Liver (tissue), 8 donors: ENCODE measurements at regions not wholly inside any gene's neighbourhood (a gene's known extent, or its start where the extent isn't known, plus 50 kb on each side); places are given as distances from the start of the nearest gene placed in this dataset.

Source experiments
- DNase-seq: peaks from one replicate; pipeline ENCODE4 v3.0.0-alpha.2; 2017; ENCODE audit warnings: low spot score
- H3K27ac ChIP-seq, 2 donors: one replicate each; pipeline ENCODE4 v1.7.0; 2013; ENCODE audit warnings: inconsistent platforms in 2 of 2, low read length in 2 of 2, control low read depth in 1 of 2, low read depth in 1 of 2, mild to moderate bottlenecking in 1 of 2
- H3K27me3 ChIP-seq, 4 donors: one replicate each; pipeline versions ENCODE4 v1.6.1 to v1.7.0; 2013; ENCODE audit warnings: low read length in 3 of 4, inconsistent platforms in 1 of 4, mild to moderate bottlenecking in 1 of 4, moderate library complexity in 1 of 4; ENCODE audit not compliant: control insufficient read depth in 4 of 4, insufficient read depth in 4 of 4
- H3K36me3 ChIP-seq, 4 donors: one replicate each; pipeline versions ENCODE4 v1.6.1 to v1.7.0; 2013; ENCODE audit warnings: low read length in 3 of 4, mild to moderate bottlenecking in 3 of 4, low read depth in 1 of 4, moderate library complexity in 1 of 4; ENCODE audit not compliant: control insufficient read depth in 4 of 4, insufficient read depth in 3 of 4
- H3K4me1 ChIP-seq, 4 donors: one replicate each; pipeline versions ENCODE4 v1.6.1 to v1.7.0; 2013; ENCODE audit warnings: low read length in 3 of 4, mild to moderate bottlenecking in 3 of 4, moderate library complexity in 1 of 4; ENCODE audit not compliant: control insufficient read depth in 4 of 4, insufficient read depth in 4 of 4
- H3K4me3 ChIP-seq, 3 donors: one replicate each; pipeline versions ENCODE4 v1.6.1 to v1.7.0; 2013; ENCODE audit warnings: low read length in 3 of 3, control low read depth in 1 of 3, low read depth in 1 of 3, mild to moderate bottlenecking in 1 of 3
- H3K9ac ChIP-seq, 2 donors: one replicate each; pipeline ENCODE4 v1.7.0; 2013; ENCODE audit warnings: low read length in 2 of 2, mild to moderate bottlenecking in 2 of 2, moderate library complexity in 2 of 2, control low read depth in 1 of 2, low read depth in 1 of 2
- H3K9me3 ChIP-seq, 4 donors: one replicate each; pipeline versions ENCODE4 v1.6.1 to v1.7.0; 2013; ENCODE audit warnings: low read length in 3 of 4; ENCODE audit not compliant: control insufficient read depth in 4 of 4
- EGR1 ChIP-seq, 2 donors: IDR thresholded peaks; 2 replicates each; pipeline ENCODE4 v1.6.1; 2016 to 2018; ENCODE audit warnings: antibody characterized with exemption in 2 of 2, low read depth in 2 of 2
- FOXA1 ChIP-seq: IDR thresholded peaks from 2 replicates; pipeline ENCODE4 v1.6.1; 2016; ENCODE audit warnings: antibody characterized with exemption
- FOXA2 ChIP-seq: IDR thresholded peaks from 2 replicates; pipeline ENCODE4 v1.6.1; 2016; ENCODE audit warnings: antibody characterized with exemption
- GABPA ChIP-seq, 2 donors: IDR thresholded peaks in 1 of 2; conservative IDR thresholded peaks in 1 of 2; 2 replicates each; pipeline ENCODE4 v1.6.1; 2016; ENCODE audit warnings: antibody characterized with exemption in 2 of 2, mild to moderate bottlenecking in 1 of 2, moderate library complexity in 1 of 2
- HNF4A ChIP-seq, 2 donors: conservative IDR thresholded peaks; 2 replicates each; pipeline ENCODE4 v1.6.1; 2016; ENCODE audit warnings: antibody characterized with exemption in 2 of 2, mild to moderate bottlenecking in 2 of 2
- HNF4G ChIP-seq: IDR thresholded peaks from 2 replicates; pipeline ENCODE4 v1.6.1; 2016; ENCODE audit warnings: antibody characterized with exemption
- NR2F2 ChIP-seq: IDR thresholded peaks from 2 replicates; pipeline ENCODE4 v1.6.1; 2016; ENCODE audit warnings: antibody characterized with exemption
- RXRA ChIP-seq, 2 donors: IDR thresholded peaks; 2 replicates each; pipeline ENCODE4 v1.6.1; 2017 to 2018; ENCODE audit warnings: antibody characterized with exemption in 2 of 2, mild to moderate bottlenecking in 1 of 2
- SP1 ChIP-seq: IDR thresholded peaks from 2 replicates; pipeline ENCODE4 v1.6.1; 2018; ENCODE audit warnings: antibody characterized with exemption, mild to moderate bottlenecking
- YY1 ChIP-seq: IDR thresholded peaks from 2 replicates; pipeline ENCODE4 v1.6.1; 2016; ENCODE audit warnings: antibody characterized with exemption, mild to moderate bottlenecking
- WGBS: extraction: QIAGEN DNeasy Blood & Tissue Kit; methylation state at CpG from one replicate; pipeline ENCODE4 v1.1.7; 2013; 5-methylcytosine and 5-hydroxymethylcytosine counted together
- TF ChIP-seq, protein P1 (sequence below): IDR thresholded peaks from 2 replicates; pipeline ENCODE4 v1.6.1; 2016; ENCODE audit warnings: antibody characterized with exemption
- TF ChIP-seq, protein P2 (sequence below): IDR thresholded peaks from 2 replicates; pipeline ENCODE4 v1.6.1; 2016; ENCODE audit warnings: antibody characterized with exemption
- TF ChIP-seq, protein P3 (sequence below): IDR thresholded peaks from 2 replicates; pipeline ENCODE4 v1.6.1; 2016; ENCODE audit warnings: antibody characterized with exemption, mild to moderate bottlenecking
- TF ChIP-seq, protein P4 (sequence below): fragments of 150-350 bp; IDR thresholded peaks from 2 replicates; pipeline ENCODE4 v1.5.1; 2017; ENCODE audit warnings: improper control_type of control experiment, low read depth, low read length; ENCODE audit not compliant: missing input control
- TF ChIP-seq, protein P5 (sequence below): IDR thresholded peaks from 2 replicates; pipeline ENCODE4 v1.6.1; 2016; ENCODE audit warnings: antibody characterized with exemption
- donor health status: healthy.
- donor health status: healthy.
- donor health status: healthy.
- donor health status: healthy.
- donor health status: healthy.

DNA sequence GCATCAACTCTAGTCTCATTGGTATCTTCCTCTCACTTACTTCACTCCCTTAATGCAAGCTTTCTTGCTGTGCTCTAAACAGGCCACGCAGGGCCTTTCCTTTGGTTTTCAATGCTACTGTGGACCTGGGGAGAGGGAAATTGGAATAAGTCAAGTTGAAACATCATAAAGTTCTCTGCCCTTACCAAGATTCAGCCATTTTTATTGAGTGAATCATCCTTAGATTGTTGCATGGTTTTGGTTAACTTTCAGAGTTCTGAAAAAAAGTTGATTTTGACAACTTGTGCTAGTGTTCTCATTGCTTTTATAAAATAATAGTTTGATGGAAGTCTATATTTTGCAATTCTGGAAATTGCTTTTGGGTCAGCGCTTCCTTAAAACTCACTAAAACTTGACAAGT lies 852.8 kb upstream of the ACVR2A start (continued):
- TF ChIP-seq, protein P1, sequence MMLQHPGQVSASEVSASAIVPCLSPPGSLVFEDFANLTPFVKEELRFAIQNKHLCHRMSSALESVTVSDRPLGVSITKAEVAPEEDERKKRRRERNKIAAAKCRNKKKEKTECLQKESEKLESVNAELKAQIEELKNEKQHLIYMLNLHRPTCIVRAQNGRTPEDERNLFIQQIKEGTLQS, result no peak
- no peak for TF ChIP-seq GABPA (IDR thresholded peaks at IDR 0.05 in 1 of 2, conservative IDR thresholded peaks at IDR 0.05 in 1 of 2)
- TF ChIP-seq FOXA2, result no peak
- TF ChIP-seq, protein P2, sequence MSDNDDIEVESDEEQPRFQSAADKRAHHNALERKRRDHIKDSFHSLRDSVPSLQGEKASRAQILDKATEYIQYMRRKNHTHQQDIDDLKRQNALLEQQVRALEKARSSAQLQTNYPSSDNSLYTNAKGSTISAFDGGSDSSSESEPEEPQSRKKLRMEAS, result no peak
- TF ChIP-seq RXRA (IDR thresholded peaks at IDR 0.05), result no peak
- TF ChIP-seq HNF4A (conservative IDR thresholded peaks at IDR 0.05), result no peak
- TF ChIP-seq FOXA1, result no peak
- no peak for TF ChIP-seq HNF4G

DNA sequence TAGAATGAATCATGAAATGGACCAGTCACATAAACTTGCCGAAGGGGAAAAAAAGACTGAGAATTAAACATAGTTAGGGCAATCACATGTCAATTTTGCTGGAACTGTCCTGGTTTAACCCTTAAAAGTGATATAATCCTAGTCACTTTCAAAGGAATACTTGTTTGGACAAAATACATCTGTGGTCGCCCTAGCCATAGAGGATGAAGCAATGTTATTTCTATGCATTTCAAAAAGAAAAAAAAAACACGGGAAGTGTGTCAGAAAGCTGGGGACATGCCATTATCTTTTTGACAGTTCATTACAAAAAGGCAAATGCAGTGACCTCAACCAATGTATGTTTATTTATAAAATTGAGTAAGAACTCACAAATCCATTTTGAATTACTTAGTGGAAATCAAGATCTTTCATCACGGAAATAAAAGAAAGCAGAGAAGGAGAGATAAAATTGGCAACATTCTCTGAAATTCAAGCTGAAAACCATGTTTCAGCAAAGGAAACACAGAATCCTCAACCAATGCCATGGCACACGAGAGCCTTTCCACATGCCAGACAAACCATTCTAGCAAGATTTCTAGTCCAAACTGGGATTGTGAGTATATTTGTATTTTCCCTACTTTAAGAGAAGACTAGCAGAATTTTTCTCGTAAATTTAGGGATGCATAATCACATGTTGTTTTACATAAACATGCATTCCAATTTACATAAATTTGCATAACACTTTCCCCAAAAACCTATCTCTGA lies 854.3 kb upstream of the ACVR2A start:
- Histone ChIP-seq H3K9me3 (no peaks in the 10 kb centered on the region), H3K9ac (no peak overlapping the region), H3K4me1 (no peaks in the 10 kb centered on the region), H3K27ac (no peak overlapping the region), H3K27me3 (peaks cover 0 to 2% (median 0%) of the 10 kb centered on the region in 4 donors), H3K4me3 (no peak overlapping the region), H3K36me3 (no peaks in the 10 kb centered on the region)
- no peak for TF ChIP-seq EGR1 (IDR thresholded peaks at IDR 0.05; ENCODE audit: low read depth in 2 of 2)
- TF ChIP-seq, protein P3, sequence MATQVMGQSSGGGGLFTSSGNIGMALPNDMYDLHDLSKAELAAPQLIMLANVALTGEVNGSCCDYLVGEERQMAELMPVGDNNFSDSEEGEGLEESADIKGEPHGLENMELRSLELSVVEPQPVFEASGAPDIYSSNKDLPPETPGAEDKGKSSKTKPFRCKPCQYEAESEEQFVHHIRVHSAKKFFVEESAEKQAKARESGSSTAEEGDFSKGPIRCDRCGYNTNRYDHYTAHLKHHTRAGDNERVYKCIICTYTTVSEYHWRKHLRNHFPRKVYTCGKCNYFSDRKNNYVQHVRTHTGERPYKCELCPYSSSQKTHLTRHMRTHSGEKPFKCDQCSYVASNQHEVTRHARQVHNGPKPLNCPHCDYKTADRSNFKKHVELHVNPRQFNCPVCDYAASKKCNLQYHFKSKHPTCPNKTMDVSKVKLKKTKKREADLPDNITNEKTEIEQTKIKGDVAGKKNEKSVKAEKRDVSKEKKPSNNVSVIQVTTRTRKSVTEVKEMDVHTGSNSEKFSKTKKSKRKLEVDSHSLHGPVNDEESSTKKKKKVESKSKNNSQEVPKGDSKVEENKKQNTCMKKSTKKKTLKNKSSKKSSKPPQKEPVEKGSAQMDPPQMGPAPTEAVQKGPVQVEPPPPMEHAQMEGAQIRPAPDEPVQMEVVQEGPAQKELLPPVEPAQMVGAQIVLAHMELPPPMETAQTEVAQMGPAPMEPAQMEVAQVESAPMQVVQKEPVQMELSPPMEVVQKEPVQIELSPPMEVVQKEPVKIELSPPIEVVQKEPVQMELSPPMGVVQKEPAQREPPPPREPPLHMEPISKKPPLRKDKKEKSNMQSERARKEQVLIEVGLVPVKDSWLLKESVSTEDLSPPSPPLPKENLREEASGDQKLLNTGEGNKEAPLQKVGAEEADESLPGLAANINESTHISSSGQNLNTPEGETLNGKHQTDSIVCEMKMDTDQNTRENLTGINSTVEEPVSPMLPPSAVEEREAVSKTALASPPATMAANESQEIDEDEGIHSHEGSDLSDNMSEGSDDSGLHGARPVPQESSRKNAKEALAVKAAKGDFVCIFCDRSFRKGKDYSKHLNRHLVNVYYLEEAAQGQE, result no peak
- no peak for TF ChIP-seq NR2F2
- TF ChIP-seq, protein P4, sequence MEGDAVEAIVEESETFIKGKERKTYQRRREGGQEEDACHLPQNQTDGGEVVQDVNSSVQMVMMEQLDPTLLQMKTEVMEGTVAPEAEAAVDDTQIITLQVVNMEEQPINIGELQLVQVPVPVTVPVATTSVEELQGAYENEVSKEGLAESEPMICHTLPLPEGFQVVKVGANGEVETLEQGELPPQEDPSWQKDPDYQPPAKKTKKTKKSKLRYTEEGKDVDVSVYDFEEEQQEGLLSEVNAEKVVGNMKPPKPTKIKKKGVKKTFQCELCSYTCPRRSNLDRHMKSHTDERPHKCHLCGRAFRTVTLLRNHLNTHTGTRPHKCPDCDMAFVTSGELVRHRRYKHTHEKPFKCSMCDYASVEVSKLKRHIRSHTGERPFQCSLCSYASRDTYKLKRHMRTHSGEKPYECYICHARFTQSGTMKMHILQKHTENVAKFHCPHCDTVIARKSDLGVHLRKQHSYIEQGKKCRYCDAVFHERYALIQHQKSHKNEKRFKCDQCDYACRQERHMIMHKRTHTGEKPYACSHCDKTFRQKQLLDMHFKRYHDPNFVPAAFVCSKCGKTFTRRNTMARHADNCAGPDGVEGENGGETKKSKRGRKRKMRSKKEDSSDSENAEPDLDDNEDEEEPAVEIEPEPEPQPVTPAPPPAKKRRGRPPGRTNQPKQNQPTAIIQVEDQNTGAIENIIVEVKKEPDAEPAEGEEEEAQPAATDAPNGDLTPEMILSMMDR, result no peak
- TF ChIP-seq FOXA2, result no peak
- TF ChIP-seq, protein P5, sequence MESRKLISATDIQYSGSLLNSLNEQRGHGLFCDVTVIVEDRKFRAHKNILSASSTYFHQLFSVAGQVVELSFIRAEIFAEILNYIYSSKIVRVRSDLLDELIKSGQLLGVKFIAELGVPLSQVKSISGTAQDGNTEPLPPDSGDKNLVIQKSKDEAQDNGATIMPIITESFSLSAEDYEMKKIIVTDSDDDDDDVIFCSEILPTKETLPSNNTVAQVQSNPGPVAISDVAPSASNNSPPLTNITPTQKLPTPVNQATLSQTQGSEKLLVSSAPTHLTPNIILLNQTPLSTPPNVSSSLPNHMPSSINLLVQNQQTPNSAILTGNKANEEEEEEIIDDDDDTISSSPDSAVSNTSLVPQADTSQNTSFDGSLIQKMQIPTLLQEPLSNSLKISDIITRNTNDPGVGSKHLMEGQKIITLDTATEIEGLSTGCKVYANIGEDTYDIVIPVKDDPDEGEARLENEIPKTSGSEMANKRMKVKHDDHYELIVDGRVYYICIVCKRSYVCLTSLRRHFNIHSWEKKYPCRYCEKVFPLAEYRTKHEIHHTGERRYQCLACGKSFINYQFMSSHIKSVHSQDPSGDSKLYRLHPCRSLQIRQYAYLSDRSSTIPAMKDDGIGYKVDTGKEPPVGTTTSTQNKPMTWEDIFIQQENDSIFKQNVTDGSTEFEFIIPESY, result no peak
- no peak for TF ChIP-seq SP1
- no peak for TF ChIP-seq RXRA (IDR thresholded peaks at IDR 0.05)
- TF ChIP-seq, protein P1, result no peak
- no peak for TF ChIP-seq YY1
- WGBS, result 69% methylated on average over 6 of the region's 6 CpGs
- DNase-seq, result no peak
